HepG2 (cell line): ENCODE measurements at regions not wholly inside any gene's neighbourhood (a gene's known extent, or its start where the extent isn't known, plus 50 kb on each side); places are given as distances from the start of the nearest gene placed in this dataset.
A peak's percentile ranks its signal among the peaks of the same experiment; 100 is the strongest.
"Not testable (repeated sequence)": the region's sequence is repeated elsewhere in the genome, so short reads cannot be mapped to it uniquely, and the experiment has no call there.

Experiments
- ATAC-seq: fragments of 200-7000 bp; cut with Tn5 transposase; 3 replicates; pipeline ENCODE4 v1.9.1; 2020; ENCODE audit warnings: mild to moderate bottlenecking, moderate library complexity
- BruUV-seq: library from RNA; stranded (reverse); fragments of 400-500 nt; replicated peaks from 2 replicates; lab custom pipeline; 2021; lab: Mats Ljungman, UMichigan
- CTCF ChIA-PET: fragments of 300-600 bp; formaldehyde crosslinking; extraction: SDS; loops from one replicate; lab custom pipeline; 2021; ENCODE audit warnings: low total read pairs, inconsistent platforms, low intra/inter-chr PET ratio; lab: Yijun Ruan, JAX
- POLR2A ChIA-PET: fragments of 350-600 bp; sonication (Branson Sonifier 250); formaldehyde crosslinking; loops from one replicate; lab custom pipeline; 2020; ENCODE audit warnings: antibody characterized with exemption, inconsistent platforms; lab: Yijun Ruan, JAX
- DNase-seq: peaks from one replicate; pipeline ENCODE4 v3.0.0-alpha.2; 2015; ENCODE audit warnings: low spot score
- FAIRE-seq: peaks from 3 replicates; lab custom pipeline; 2011; peaks lifted over from hg19 to GRCh38; lab: Jason Lieb, UNC
- H2AFZ ChIP-seq: one replicate; pipeline ENCODE4 v1.6.1; 2011; ENCODE audit warnings: low read length, inconsistent platforms
- H3K27ac ChIP-seq: fragments of 300-600 bp; 3 replicates; pipeline ENCODE4 v1.8.0; 2011; ENCODE audit warnings: mixed run types, mild to moderate bottlenecking, mixed read lengths, low read length, inconsistent platforms; ENCODE audit not compliant: insufficient read depth; ENCODE audit errors: extremely low read length
- H3K27me3 ChIP-seq, 2 experiments: fragments of 200-600 bp in 1 of 2; 2 replicates in 1 of 2; 3 replicates in 1 of 2; pipeline versions ENCODE4 v1.6.0 to v1.8.0; 2011; ENCODE audit warnings: low read length in 2 of 2, mild to moderate bottlenecking in 2 of 2, moderate library complexity in 2 of 2, inconsistent platforms in 1 of 2; ENCODE audit not compliant: insufficient read depth in 2 of 2, control insufficient read depth in 1 of 2
- H3K36me3 ChIP-seq, 2 experiments: fragments of 200-600 bp in 1 of 2; replicated peaks in 1 of 2; 2 replicates in 1 of 2; 3 replicates in 1 of 2; pipeline versions ENCODE4 v1.5.1 to v1.8.0; 2011; ENCODE audit warnings: low read length in 2 of 2, inconsistent platforms in 1 of 2; ENCODE audit not compliant: insufficient read depth in 2 of 2, control insufficient read depth in 1 of 2
- H3K4me1 ChIP-seq: 2 replicates; pipeline ENCODE4 v1.5.1; 2012; ENCODE audit warnings: low read length, inconsistent platforms; ENCODE audit not compliant: insufficient read depth
- H3K4me2 ChIP-seq: 2 replicates; pipeline ENCODE4 v1.6.0; 2011; ENCODE audit warnings: low read depth, low read length, inconsistent platforms
- H3K4me3 ChIP-seq, 3 experiments: fragments of 200-600 bp in 1 of 3; sonication (generic), shearing (Covaris generic) in 1 of 3; replicated peaks in 1 of 3; 2 replicates each; pipeline ENCODE4 v1.5.1; 2011 to 2016; ENCODE audit warnings: low read length in 3 of 3, inconsistent platforms in 2 of 3, low read depth in 2 of 3, mild to moderate bottlenecking in 2 of 3, control low read depth in 1 of 3, mixed read lengths in 1 of 3; ENCODE audit not compliant: insufficient read depth in 1 of 3
- H3K79me2 ChIP-seq: one replicate; pipeline ENCODE4 v1.6.1; 2011; ENCODE audit warnings: low read length, inconsistent platforms; ENCODE audit not compliant: insufficient read depth
- H3K9ac ChIP-seq: 2 replicates; pipeline ENCODE4 v1.6.0; 2011; ENCODE audit warnings: mild to moderate bottlenecking, low read depth, low read length, inconsistent platforms; ENCODE audit not compliant: insufficient read depth
- H3K9me3 ChIP-seq: 2 replicates; pipeline ENCODE4 v1.5.1; 2012; ENCODE audit warnings: mild to moderate bottlenecking, low read length
- H4K20me1 ChIP-seq: 2 replicates; pipeline ENCODE4 v1.6.0; 2011; ENCODE audit warnings: inconsistent platforms, mild to moderate bottlenecking, low read length, moderate library complexity; ENCODE audit not compliant: insufficient read depth
- ZNF432 ChIP-seq: sonication (generic); formaldehyde crosslinking; IDR thresholded peaks from 2 replicates; pipeline ENCODE4 v1.5.0; 2020; ENCODE audit warnings: missing genetic modification reagents, mild to moderate bottlenecking, borderline replicate concordance
- ZNF446 ChIP-seq: sonication (generic); formaldehyde crosslinking; IDR thresholded peaks from 2 replicates; pipeline ENCODE4 v1.5.0; 2020; ENCODE audit warnings: mild to moderate bottlenecking, missing genetic modification reagents
- ZNF558 ChIP-seq: sonication (generic); formaldehyde crosslinking; IDR thresholded peaks from 2 replicates; pipeline ENCODE4 v1.9.0; 2022; ENCODE audit warnings: mild to moderate bottlenecking, missing genetic modification reagents, borderline replicate concordance
- ZNF572 ChIP-seq: sonication (generic); formaldehyde crosslinking; IDR thresholded peaks from 2 replicates; pipeline ENCODE4 v1.5.1; 2020; ENCODE audit warnings: mild to moderate bottlenecking, missing genetic modification reagents
- WGBS: methylation state at CpG from one replicate; pipeline ENCODE4 v1.1.6; 2017; ENCODE audit warnings: low lambda C conversion rate; 5-methylcytosine and 5-hydroxymethylcytosine counted together
- in situ Hi-C: cut with HindIII; loops from 2 replicates; pipeline ENCODE4 v1.10.0; 2017; ENCODE audit warnings: low pct_unique_long_range_greater_than_20kb; ENCODE audit not compliant: extremely low pct_ligation_motif_present
- intact Hi-C: fragments of 100-400 bp; cut with micrococcal nuclease; formaldehyde crosslinking; loops from one replicate; pipeline ENCODE4 v1.10.0; 2022; ENCODE audit not compliant: unreplicated experiment
- TF ChIP-seq, protein P1 (sequence below): sonication (generic); formaldehyde crosslinking; IDR thresholded peaks from 2 replicates; pipeline ENCODE4 v1.4.0; 2020; ENCODE audit warnings: missing genetic modification reagents, mild to moderate bottlenecking, borderline replicate concordance
- TF ChIP-seq, protein P2 (sequence below): sonication (generic); formaldehyde crosslinking; IDR thresholded peaks from 2 replicates; pipeline ENCODE4 v1.4.0; 2020; ENCODE audit warnings: missing genetic modification reagents, borderline replicate concordance

DNA sequence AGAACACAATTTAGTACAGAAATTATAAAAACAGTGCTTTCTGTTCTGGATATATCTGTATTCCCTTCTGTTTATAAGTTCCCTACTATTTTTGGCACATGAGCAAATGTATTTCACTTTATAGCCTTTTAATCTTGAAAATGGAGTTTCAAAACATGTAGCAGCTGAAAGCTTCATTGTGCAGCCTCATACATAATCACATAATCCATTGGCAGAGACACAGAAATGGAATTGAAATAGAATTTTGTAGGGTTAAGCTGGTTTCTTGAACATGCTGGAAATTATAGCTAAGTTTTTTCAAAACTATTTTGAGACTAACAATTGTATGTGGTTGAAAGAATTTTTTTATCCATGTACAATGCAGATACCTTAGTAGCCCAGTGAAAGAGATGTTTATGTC lies 614.3 kb upstream of the MDGA2 start:
- Histone ChIP-seq H2AFZ (no peak overlapping the region), H3K4me1 (no peaks in the 10 kb centered on the region), H3K9me3 (peaks cover 4% of the 10 kb centered on the region; the same call in 1 of the 2 replicates), H3K4me3 (no peak overlapping the region), H3K27me3 (no peaks in the 10 kb centered on the region), H3K36me3 (no peaks in the 10 kb centered on the region), H3K9ac (no peak overlapping the region), H3K79me2 (no peaks in the 10 kb centered on the region), H3K27ac (no peak overlapping the region), H3K4me2 (no peak overlapping the region), H4K20me1 (no peaks in the 10 kb centered on the region)
- FAIRE-seq (no peak), ATAC-seq (no peak), DNase-seq (no peak)
- TF ChIP-seq ZNF446 (CRISPR knock-in tag) = no peak
- TF ChIP-seq ZNF432 (CRISPR knock-in tag) = no peak
- TF ChIP-seq ZNF558 = no peak
- TF ChIP-seq, protein P1, sequence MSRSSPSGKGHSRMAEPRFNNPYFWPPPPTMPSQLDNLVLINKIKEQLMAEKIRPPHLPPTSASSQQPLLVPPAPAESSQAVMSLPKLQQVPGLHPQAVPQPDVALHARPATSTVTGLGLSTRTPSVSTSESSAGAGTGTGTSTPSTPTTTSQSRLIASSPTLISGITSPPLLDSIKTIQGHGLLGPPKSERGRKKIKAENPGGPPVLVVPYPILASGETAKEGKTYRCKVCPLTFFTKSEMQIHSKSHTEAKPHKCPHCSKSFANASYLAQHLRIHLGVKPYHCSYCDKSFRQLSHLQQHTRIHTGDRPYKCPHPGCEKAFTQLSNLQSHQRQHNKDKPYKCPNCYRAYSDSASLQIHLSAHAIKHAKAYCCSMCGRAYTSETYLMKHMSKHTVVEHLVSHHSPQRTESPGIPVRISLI (CRISPR knock-in tag) = no peak
- TF ChIP-seq ZNF572 (CRISPR knock-in tag) = no peak
- in situ Hi-C loops = no loop called here
- BruUV-seq = no TSS peak
- intact Hi-C loops = no loop called here
- ChIA-PET POLR2A (no interaction called here), CTCF (no interaction called here)

DNA sequence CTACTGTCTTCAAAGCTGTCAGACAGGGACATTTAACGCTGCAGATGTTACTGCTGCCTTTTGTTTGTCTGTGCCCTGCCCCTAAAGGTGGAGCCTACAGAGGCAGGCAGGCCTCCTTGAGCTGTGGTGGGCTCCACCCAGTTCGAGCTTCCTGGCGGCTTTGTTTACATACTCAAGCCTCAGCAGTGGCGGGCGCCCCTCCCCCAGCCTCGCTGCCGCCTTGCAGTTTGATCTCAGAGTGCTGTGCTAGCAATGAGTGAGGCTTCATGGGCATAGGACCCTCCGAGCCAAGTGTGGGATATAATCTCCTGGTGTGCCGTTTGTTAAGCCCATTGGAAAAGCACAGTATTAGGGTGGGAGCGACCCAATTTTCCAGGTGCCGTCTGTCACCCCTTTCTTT lies 609.8 kb upstream of the MDGA2 start:
- H3K27me3 ChIP-seq, FAIRE-seq, intact Hi-C loops, DNase-seq, H3K36me3 ChIP-seq, H4K20me1 ChIP-seq, H3K9ac ChIP-seq, POLR2A ChIA-PET, H3K9me3 ChIP-seq, H3K79me2 ChIP-seq, H3K4me2 ChIP-seq, in situ Hi-C loops, BruUV-seq, ATAC-seq, H3K4me1 ChIP-seq, CTCF ChIA-PET, H3K4me3 ChIP-seq, H3K27ac ChIP-seq, H2AFZ ChIP-seq: not testable (repeated sequence)
- no CpG with 5 or more reads among the region's 11 CpGs for WGBS
- TF ChIP-seq, protein P2, sequence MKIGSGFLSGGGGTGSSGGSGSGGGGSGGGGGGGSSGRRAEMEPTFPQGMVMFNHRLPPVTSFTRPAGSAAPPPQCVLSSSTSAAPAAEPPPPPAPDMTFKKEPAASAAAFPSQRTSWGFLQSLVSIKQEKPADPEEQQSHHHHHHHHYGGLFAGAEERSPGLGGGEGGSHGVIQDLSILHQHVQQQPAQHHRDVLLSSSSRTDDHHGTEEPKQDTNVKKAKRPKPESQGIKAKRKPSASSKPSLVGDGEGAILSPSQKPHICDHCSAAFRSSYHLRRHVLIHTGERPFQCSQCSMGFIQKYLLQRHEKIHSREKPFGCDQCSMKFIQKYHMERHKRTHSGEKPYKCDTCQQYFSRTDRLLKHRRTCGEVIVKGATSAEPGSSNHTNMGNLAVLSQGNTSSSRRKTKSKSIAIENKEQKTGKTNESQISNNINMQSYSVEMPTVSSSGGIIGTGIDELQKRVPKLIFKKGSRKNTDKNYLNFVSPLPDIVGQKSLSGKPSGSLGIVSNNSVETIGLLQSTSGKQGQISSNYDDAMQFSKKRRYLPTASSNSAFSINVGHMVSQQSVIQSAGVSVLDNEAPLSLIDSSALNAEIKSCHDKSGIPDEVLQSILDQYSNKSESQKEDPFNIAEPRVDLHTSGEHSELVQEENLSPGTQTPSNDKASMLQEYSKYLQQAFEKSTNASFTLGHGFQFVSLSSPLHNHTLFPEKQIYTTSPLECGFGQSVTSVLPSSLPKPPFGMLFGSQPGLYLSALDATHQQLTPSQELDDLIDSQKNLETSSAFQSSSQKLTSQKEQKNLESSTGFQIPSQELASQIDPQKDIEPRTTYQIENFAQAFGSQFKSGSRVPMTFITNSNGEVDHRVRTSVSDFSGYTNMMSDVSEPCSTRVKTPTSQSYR (CRISPR knock-in tag) = peak; percentile 50; the same call in 1 of the 2 replicates
